ENCODE measurements at regions not wholly inside any gene's neighbourhood (a gene's known extent, or its start where the extent isn't known, plus 50 kb on each side); places are given as distances from the start of the nearest gene placed in this dataset.

DNA sequence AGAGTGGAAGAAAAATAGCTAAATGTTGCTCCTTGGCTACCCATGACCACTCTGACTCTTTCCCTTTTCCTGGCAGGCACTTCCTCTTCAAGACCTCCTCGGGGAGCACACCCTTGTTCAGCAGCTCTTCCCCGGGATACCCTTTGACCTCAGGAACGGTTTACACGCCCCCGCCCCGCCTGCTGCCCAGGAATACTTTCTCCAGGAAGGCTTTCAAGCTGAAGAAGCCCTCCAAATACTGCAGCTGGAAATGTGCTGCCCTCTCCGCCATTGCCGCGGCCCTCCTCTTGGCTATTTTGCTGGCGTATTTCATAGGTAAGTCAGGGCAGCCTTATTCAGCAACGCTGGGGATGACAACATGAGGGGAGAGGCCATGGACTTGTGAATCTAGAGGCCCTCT is 298.6 kb upstream of the WWC1 start:
- Histone ChIP-seq H3K4me1 (ENCODE audit: insufficient read depth, low read length) (0 out of 2 replicates have a peak, but pooled peaks cover 1% of the 10 kb centered on the region), H3K9ac (ENCODE audit: insufficient read depth, low read depth, low read length) (no peak overlapping the region), H3K79me2 (ENCODE audit: insufficient read depth, low read length) (no peaks in the 10 kb centered on the region), H3K36me3 (replicated peaks in 1 of 2; ENCODE audit: control insufficient read depth in 1 of 2, insufficient read depth in 2 of 2, low read length in 2 of 2) (no peaks in the 10 kb centered on the region), H4K20me1 (ENCODE audit: insufficient read depth, low read length) (no peaks in the 10 kb centered on the region), H3K27me3 (ENCODE audit: control insufficient read depth in 1 of 2, insufficient read depth in 2 of 2, low read length in 2 of 2) (peaks cover 0 to 5% of the 10 kb centered on the region in 2 experiments; a peak in 1 of 5 replicates), H3K27ac (ENCODE audit: extremely low read length, insufficient read depth, low read length) (no peak overlapping the region), H2AFZ (ENCODE audit: low read length) (no peak overlapping the region), H3K9me3 (ENCODE audit: low read length) (no peaks in the 10 kb centered on the region), H3K4me2 (ENCODE audit: low read depth, low read length) (no peak overlapping the region), H3K4me3 (replicated peaks in 1 of 3; ENCODE audit: insufficient read depth in 1 of 3, low read depth in 2 of 3, low read length in 3 of 3) (no peak overlapping the region)
- TF ChIP-seq, protein P1, sequence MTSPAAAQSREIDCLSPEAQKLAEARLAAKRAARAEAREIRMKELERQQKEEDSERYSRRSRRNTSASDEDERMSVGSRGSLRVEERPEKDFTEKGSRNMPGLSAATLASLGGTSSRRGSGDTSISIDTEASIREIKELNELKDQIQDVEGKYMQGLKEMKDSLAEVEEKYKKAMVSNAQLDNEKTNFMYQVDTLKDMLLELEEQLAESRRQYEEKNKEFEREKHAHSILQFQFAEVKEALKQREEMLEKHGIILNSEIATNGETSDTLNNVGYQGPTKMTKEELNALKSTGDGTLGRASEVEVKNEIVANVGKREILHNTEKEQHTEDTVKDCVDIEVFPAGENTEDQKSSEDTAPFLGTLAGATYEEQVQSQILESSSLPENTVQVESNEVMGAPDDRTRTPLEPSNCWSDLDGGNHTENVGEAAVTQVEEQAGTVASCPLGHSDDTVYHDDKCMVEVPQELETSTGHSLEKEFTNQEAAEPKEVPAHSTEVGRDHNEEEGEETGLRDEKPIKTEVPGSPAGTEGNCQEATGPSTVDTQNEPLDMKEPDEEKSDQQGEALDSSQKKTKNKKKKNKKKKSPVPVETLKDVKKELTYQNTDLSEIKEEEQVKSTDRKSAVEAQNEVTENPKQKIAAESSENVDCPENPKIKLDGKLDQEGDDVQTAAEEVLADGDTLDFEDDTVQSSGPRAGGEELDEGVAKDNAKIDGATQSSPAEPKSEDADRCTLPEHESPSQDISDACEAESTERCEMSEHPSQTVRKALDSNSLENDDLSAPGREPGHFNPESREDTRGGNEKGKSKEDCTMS (CRISPR knock-in tag; conservative IDR thresholded peaks at IDR 0.05) = no peak
- TF ChIP-seq ZNF7 (CRISPR knock-in tag; IDR thresholded peaks at IDR 0.05) = no peak
- TF ChIP-seq, protein P2, sequence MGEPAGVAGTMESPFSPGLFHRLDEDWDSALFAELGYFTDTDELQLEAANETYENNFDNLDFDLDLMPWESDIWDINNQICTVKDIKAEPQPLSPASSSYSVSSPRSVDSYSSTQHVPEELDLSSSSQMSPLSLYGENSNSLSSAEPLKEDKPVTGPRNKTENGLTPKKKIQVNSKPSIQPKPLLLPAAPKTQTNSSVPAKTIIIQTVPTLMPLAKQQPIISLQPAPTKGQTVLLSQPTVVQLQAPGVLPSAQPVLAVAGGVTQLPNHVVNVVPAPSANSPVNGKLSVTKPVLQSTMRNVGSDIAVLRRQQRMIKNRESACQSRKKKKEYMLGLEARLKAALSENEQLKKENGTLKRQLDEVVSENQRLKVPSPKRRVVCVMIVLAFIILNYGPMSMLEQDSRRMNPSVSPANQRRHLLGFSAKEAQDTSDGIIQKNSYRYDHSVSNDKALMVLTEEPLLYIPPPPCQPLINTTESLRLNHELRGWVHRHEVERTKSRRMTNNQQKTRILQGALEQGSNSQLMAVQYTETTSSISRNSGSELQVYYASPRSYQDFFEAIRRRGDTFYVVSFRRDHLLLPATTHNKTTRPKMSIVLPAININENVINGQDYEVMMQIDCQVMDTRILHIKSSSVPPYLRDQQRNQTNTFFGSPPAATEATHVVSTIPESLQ (CRISPR knock-in tag; conservative IDR thresholded peaks at IDR 0.05) = no peak
- TF ChIP-seq ZNF550 (CRISPR knock-in tag; IDR thresholded peaks at IDR 0.05; ENCODE audit: borderline replicate concordance) = no peak
- no peak for TF ChIP-seq POGZ (CRISPR knock-in tag; IDR thresholded peaks at IDR 0.05)
- TF ChIP-seq SRSF1 (optimal IDR thresholded peaks at IDR 0.05; ENCODE audit: low read depth, low read length) = no peak
- no peak for TF ChIP-seq ZKSCAN8 (CRISPR knock-in tag; IDR thresholded peaks at IDR 0.05; ENCODE audit: borderline replicate concordance)
- TF ChIP-seq TBL1XR1 (IDR thresholded peaks at IDR 0.05; ENCODE audit: borderline replicate concordance, low read length, partially characterized antibody) = no peak
- TF ChIP-seq ZNF652 (CRISPR knock-in tag; IDR thresholded peaks at IDR 0.05; ENCODE audit: borderline replicate concordance, low read depth) = no peak
- no peak for TF ChIP-seq ELF4 (CRISPR knock-in tag; IDR thresholded peaks at IDR 0.05; ENCODE audit: borderline replicate concordance)
- TF ChIP-seq ZFP36L2 (CRISPR knock-in tag; IDR thresholded peaks at IDR 0.05) = no peak
- TF ChIP-seq MAFK (conservative IDR thresholded peaks at IDR 0.05 in 1 of 2, IDR thresholded peaks at IDR 0.05 in 1 of 2; ENCODE audit: low read length in 2 of 2) = no peak
- TF ChIP-seq ZNF24 (IDR thresholded peaks at IDR 0.05) = no peak
- no peak for TF ChIP-seq SKI (IDR thresholded peaks at IDR 0.05; ENCODE audit: partially characterized antibody)
- ChIA-PET POLR2A (no interaction called here), CTCF (ENCODE audit: low intra/inter-chr PET ratio, low total read pairs) (no interaction called here)
- FAIRE-seq (no peak), ATAC-seq (no peak), DNase-seq (ENCODE audit: low spot score) (no peak)
- intact Hi-C loops (cut with micrococcal nuclease; ENCODE audit: unreplicated experiment) (no loop called here), in situ Hi-C loops (cut with HindIII; ENCODE audit: extremely low pct_ligation_motif_present, low pct_unique_long_range_greater_than_20kb) (no loop called here)
- BruUV-seq (replicated peaks) = no TSS peak
- 20% methylated on average over 9 of the region's 11 CpGs for WGBS (ENCODE audit: low lambda C conversion rate)
